Upper lobe of left lung (tissue), 6 donors: ENCODE measurements at regions not wholly inside any gene's neighbourhood (a gene's known extent, or its start where the extent isn't known, plus 50 kb on each side); places are given as distances from the start of the nearest gene placed in this dataset.
"Not testable (repeated sequence)": the region's sequence is repeated elsewhere in the genome, so short reads cannot be mapped to it uniquely, and the experiment has no call there.

Source experiments
- ATAC-seq, 2 donors: fragments of 200-7000 bp; cut with Tn5 transposase; one replicate each; pipeline ENCODE4 v1.9.1; 2022; ENCODE audit warnings: mild to moderate bottlenecking in 2 of 2, moderate library complexity in 2 of 2; ENCODE audit not compliant: low FRiP score in 2 of 2
- DNase-seq, 2 donors: peaks; one replicate each; pipeline ENCODE4 v3.0.0-alpha.2; 2019 to 2020
- H3K27ac ChIP-seq, 4 donors: fragments of 200-600 bp; sonication (generic); one replicate each; pipeline ENCODE4 v1.5.1; 2016 to 2019
- H3K27me3 ChIP-seq, 4 donors: fragments of 200-600 bp; sonication (generic); one replicate each; pipeline ENCODE4 v1.5.1; 2017 to 2019
- H3K36me3 ChIP-seq, 4 donors: fragments of 200-600 bp; sonication (generic); one replicate each; pipeline ENCODE4 v1.5.1; 2016 to 2019
- H3K4me1 ChIP-seq, 4 donors: fragments of 200-600 bp; sonication (generic); one replicate each; pipeline ENCODE4 v1.5.1; 2018 to 2019
- H3K4me3 ChIP-seq, 4 donors: fragments of 200-600 bp; sonication (generic); one replicate each; pipeline ENCODE4 v1.5.1; 2017 to 2019; ENCODE audit warnings: mild to moderate bottlenecking in 2 of 4, moderate library complexity in 1 of 4
- H3K9me3 ChIP-seq, 4 donors: fragments of 200-600 bp; sonication (generic); one replicate each; pipeline ENCODE4 v1.5.1; 2018 to 2019
- EP300 ChIP-seq, 4 donors: sonication (generic); formaldehyde crosslinking; IDR thresholded peaks; one replicate each; pipeline ENCODE4 v1.5.1; 2017; ENCODE audit warnings: antibody characterized with exemption in 4 of 4, control low read depth in 2 of 4
- POLR2A ChIP-seq, 4 donors: fragments of 450-650 bp; IDR thresholded peaks; one replicate each; pipeline ENCODE4 v1.5.1; 2016 to 2017; ENCODE audit warnings: antibody characterized with exemption in 4 of 4, mild to moderate bottlenecking in 2 of 4
- POLR2AphosphoS5 ChIP-seq, 2 donors: sonication (generic); formaldehyde crosslinking; IDR thresholded peaks; one replicate each; pipeline ENCODE4 v1.5.1; 2017; ENCODE audit warnings: antibody characterized with exemption in 2 of 2
- WGBS, 2 donors: methylation state at CpG; one replicate each; pipeline ENCODE4 v1.1.5; 2017 to 2018; 5-methylcytosine and 5-hydroxymethylcytosine counted together
- TF ChIP-seq, protein P1 (sequence below), 6 experiments: fragments of 450-650 bp in 4 of 6; fragments of 200-600 bp in 2 of 6; sonication (generic) in 2 of 6; IDR thresholded peaks; one replicate each; pipeline ENCODE4 v1.5.1; 2016 to 2019; ENCODE audit warnings: antibody characterized with exemption in 6 of 6
- donor health status: DM: no; HTN: no; CAD: no; lungs with moderate emphysema.
- donor health status: DM: no; HTN: yes; CAD: no; lungs with severe emphysema.

DNA sequence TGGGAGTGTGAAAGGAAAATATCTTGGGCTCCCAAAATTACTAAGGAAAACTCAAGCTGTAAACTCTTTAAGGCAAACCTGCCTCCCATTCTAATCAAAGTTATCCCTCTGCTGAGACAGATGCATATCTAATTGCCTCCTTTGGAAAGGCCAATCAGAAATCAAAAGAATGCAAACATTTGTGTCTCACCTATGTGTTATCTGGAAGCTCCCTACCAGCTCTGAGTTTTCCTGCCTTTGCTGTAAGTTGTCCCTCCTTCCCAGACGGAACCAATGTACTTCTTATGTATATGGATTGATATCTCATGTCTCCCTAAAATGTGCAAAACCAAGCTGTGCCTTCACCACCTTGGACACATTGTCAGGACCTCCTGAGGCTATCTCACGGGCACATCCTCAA is 95.8 kb downstream of the AASDHPPT start:
- no peak overlapping the region for H3K4me3 ChIP-seq
- no peak overlapping the region for H3K27ac ChIP-seq
- H3K36me3 ChIP-seq, result no peaks in the 10 kb centered on the region
- H3K4me1 ChIP-seq, result no peaks in the 10 kb centered on the region
- WGBS, 2 donors, result 70 to 76% methylated on average over 2 of the region's 2 CpGs
- H3K9me3 ChIP-seq, result no peaks in the 10 kb centered on the region
- no peak for DNase-seq
- H3K27me3 ChIP-seq, result no peaks in the 10 kb centered on the region
- ATAC-seq, result no peak
- TF ChIP-seq, protein P1, sequence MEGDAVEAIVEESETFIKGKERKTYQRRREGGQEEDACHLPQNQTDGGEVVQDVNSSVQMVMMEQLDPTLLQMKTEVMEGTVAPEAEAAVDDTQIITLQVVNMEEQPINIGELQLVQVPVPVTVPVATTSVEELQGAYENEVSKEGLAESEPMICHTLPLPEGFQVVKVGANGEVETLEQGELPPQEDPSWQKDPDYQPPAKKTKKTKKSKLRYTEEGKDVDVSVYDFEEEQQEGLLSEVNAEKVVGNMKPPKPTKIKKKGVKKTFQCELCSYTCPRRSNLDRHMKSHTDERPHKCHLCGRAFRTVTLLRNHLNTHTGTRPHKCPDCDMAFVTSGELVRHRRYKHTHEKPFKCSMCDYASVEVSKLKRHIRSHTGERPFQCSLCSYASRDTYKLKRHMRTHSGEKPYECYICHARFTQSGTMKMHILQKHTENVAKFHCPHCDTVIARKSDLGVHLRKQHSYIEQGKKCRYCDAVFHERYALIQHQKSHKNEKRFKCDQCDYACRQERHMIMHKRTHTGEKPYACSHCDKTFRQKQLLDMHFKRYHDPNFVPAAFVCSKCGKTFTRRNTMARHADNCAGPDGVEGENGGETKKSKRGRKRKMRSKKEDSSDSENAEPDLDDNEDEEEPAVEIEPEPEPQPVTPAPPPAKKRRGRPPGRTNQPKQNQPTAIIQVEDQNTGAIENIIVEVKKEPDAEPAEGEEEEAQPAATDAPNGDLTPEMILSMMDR (IDR thresholded peaks at IDR 0.05), result no peak
- TF ChIP-seq EP300 (IDR thresholded peaks at IDR 0.05) (no peak), POLR2AphosphoS5 (IDR thresholded peaks at IDR 0.05) (no peak), POLR2A (IDR thresholded peaks at IDR 0.05) (no peak)

DNA sequence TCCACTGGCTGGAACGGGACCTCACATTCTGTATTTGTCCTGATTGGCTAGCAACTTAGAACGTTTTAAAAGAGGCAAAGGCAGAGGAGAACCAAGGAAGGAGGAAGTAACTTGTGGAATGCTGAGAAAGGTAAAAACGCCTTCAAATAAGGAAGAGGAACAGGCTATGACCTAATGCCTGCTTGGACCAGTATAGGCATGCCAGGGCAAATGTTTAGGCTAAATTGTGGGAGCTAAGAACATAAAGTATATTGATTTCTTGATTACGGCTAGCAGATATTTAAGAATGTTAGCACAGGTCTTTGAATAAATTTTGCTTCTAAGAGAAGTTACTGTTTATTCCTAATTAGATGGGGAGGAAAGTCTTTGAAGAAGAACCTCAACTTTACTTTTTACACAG is 96.5 kb downstream of the AASDHPPT start:
- DNase-seq, H3K27me3 ChIP-seq, H3K9me3 ChIP-seq, H3K4me3 ChIP-seq, H3K27ac ChIP-seq, H3K36me3 ChIP-seq, ATAC-seq, H3K4me1 ChIP-seq: not testable (repeated sequence)
- 58 to 67% methylated on average over 4 of the region's 4 CpGs for WGBS, 2 donors

DNA sequence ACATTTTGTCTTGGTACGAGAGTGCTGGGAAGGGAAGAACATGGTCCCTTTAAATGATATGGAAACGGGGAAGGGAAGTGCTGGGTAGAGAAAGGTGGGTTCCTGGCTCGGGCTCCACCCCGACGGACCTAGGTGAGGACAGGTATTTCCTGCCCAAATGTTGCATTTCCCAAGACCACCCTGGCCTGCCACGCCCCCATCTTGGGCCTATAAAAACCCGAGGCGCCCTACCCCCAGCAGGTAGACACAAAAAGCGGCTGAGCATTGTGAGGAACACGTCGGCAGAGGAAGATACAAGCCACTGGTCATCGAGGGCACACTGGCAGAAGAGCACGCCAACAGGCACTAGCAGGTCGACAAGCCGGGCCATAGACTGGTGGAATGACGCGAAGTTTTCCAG is 99.4 kb downstream of the AASDHPPT start:
- ATAC-seq (no peak), DNase-seq (no peak)
- Histone ChIP-seq H3K4me3 (no peak overlapping the region), H3K27ac (no peak overlapping the region), H3K36me3 (no peaks in the 10 kb centered on the region), H3K9me3 (no peaks in the 10 kb centered on the region), H3K4me1 (no peaks in the 10 kb centered on the region), H3K27me3 (no peaks in the 10 kb centered on the region)
- TF ChIP-seq POLR2A (IDR thresholded peaks at IDR 0.05) (no peak), EP300 (IDR thresholded peaks at IDR 0.05) (no peak), POLR2AphosphoS5 (IDR thresholded peaks at IDR 0.05) (no peak)
- TF ChIP-seq, protein P1 (IDR thresholded peaks at IDR 0.05), result no peak
- 89% methylated on average over 17 of the region's 17 CpGs for WGBS, 2 donors

DNA sequence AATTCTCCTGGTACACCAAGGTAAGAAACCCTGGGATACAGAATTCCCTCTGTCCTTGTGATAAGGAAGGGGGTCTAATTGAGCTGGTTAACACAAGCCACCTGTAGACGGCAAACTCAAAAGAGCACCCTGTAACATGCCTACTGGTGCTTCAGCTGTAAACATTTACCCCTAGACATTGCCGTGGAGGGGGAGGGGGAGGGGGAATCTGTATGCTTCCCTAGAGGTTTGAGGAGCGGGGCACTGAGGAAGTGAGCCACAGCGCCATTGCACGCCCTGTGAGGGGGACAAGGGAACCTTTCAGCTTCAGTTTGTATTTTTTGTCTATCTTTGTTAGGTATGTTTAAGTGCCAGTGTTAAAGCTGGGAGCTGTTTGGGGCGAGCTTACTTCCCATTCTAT is 99.8 kb downstream of the AASDHPPT start:
- TF ChIP-seq EP300 (IDR thresholded peaks at IDR 0.05), result no peak
- no peak for TF ChIP-seq POLR2AphosphoS5 (IDR thresholded peaks at IDR 0.05)
- TF ChIP-seq, protein P1 (IDR thresholded peaks at IDR 0.05), result no peak
- no peak for TF ChIP-seq POLR2A (IDR thresholded peaks at IDR 0.05)

DNA sequence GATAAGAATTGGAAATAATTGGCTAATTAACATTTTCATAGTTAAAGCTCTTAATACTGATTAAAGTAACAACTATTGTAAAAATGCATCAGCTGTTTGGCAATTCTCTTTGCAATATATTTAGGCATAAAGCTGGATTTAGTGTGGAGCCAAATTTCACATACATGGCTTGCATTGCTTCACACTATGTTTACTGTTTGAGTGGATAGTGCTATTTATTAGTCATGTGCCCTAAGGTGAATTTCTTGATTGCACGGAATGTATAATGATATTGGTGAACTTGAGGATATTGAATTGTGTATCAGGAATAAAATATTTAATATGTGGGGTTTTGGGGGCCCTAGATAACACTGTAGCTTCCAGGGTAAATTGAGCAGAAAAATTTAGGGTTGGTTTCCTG is 100.9 kb downstream of the AASDHPPT start:
- ATAC-seq (no peak), DNase-seq (no peak)
- Histone ChIP-seq H3K27me3 (no peaks in the 10 kb centered on the region), H3K36me3 (no peaks in the 10 kb centered on the region), H3K27ac (no peak overlapping the region), H3K4me1 (no peaks in the 10 kb centered on the region), H3K9me3 (no peaks in the 10 kb centered on the region), H3K4me3 (no peak overlapping the region)
- 80 to 89% methylated on average over 1 of the region's 1 CpG for WGBS, 2 donors
- TF ChIP-seq POLR2AphosphoS5 (IDR thresholded peaks at IDR 0.05) (no peak), POLR2A (IDR thresholded peaks at IDR 0.05) (no peak), EP300 (IDR thresholded peaks at IDR 0.05) (no peak)
- TF ChIP-seq, protein P1 (IDR thresholded peaks at IDR 0.05), result no peak

More for the DNA sequence above, 99.8 kb downstream of the AASDHPPT start:
- no peak overlapping the region for H3K27ac ChIP-seq
- no peaks in the 10 kb centered on the region for H3K36me3 ChIP-seq
- no peaks in the 10 kb centered on the region for H3K4me1 ChIP-seq
- H3K4me3 ChIP-seq, result no peak overlapping the region
- no peaks in the 10 kb centered on the region for H3K9me3 ChIP-seq
- DNase-seq (no peak), ATAC-seq (no peak)
- no peaks in the 10 kb centered on the region for H3K27me3 ChIP-seq
- WGBS, 2 donors, result 60 to 62% methylated on average over 6 of the region's 6 CpGs
